Activated CD4-positive, alpha-beta memory T cell treated with anti-CD3 and anti-CD28 coated beads for 36 hours (primary cell): ENCODE measurements at regions not wholly inside any gene's neighbourhood (a gene's known extent, or its start where the extent isn't known, plus 50 kb on each side); places are given as distances from the start of the nearest gene placed in this dataset.

Source experiments
- CTCF ChIA-PET: fragments of 350-600 bp; sonication (Branson Sonifier 250); formaldehyde crosslinking; loops from one replicate; lab custom pipeline; 2021; ENCODE audit warnings: antibody characterized with exemption, inconsistent platforms; lab: Charles Lee
- POLR2A ChIA-PET: fragments of 350-600 bp; sonication (Branson Sonifier 250); formaldehyde crosslinking; loops from one replicate; lab custom pipeline; 2021; ENCODE audit warnings: antibody characterized with exemption; lab: Charles Lee
- DNase-seq: peaks from one replicate; pipeline ENCODE4 v3.0.0-alpha.2; 2020
- H3K27ac Mint-ChIP-seq: one replicate; pipeline ENCODE4 v1.8.0; 2021; ENCODE audit warnings: mixed read lengths
- H3K27me3 Mint-ChIP-seq: one replicate; pipeline ENCODE4 v1.8.0; 2021; ENCODE audit warnings: mixed read lengths
- H3K36me3 Mint-ChIP-seq: one replicate; pipeline ENCODE4 v1.8.0; 2021; ENCODE audit warnings: mixed read lengths
- H3K4me1 Mint-ChIP-seq: one replicate; pipeline ENCODE4 v1.8.0; 2021; ENCODE audit warnings: low read depth, mixed read lengths
- H3K4me3 Mint-ChIP-seq: one replicate; pipeline ENCODE4 v1.8.0; 2021; ENCODE audit warnings: mild to moderate bottlenecking, mixed read lengths
- H3K9me3 Mint-ChIP-seq: one replicate; pipeline ENCODE4 v1.8.0; 2021; ENCODE audit warnings: mixed read lengths
- intact Hi-C: fragments of 100-400 bp; cut with micrococcal nuclease; formaldehyde crosslinking; loops from one replicate; pipeline ENCODE4 v1.15.1; 2023

- Mint-ChIP-seq H3K27ac (no peak overlapping the region), H3K9me3 (peaks cover 6% of the 10 kb centered on the region), H3K4me1 (no peaks in the 10 kb centered on the region), H3K36me3 (no peaks in the 10 kb centered on the region), H3K27me3 (no peaks in the 10 kb centered on the region), H3K4me3 (no peak overlapping the region)
- intact Hi-C loops, result no loop called here
- ChIA-PET POLR2A (no interaction called here), CTCF (no interaction called here)
- no peak for DNase-seq
Observed at GRCh38 chr6:51495610-51496396, 591.6 kb downstream of the PKHD1 start.

- H3K27me3 Mint-ChIP-seq, result no peaks in the 10 kb centered on the region
- CTCF ChIA-PET, result no interaction called here
- no peaks in the 10 kb centered on the region for H3K4me1 Mint-ChIP-seq
- peaks cover 9% of the 10 kb centered on the region for H3K9me3 Mint-ChIP-seq
- H3K27ac Mint-ChIP-seq, result no peak overlapping the region
- intact Hi-C loops, result no loop called here
- no peak overlapping the region for H3K4me3 Mint-ChIP-seq
- POLR2A ChIA-PET, result no interaction called here
- no peaks in the 10 kb centered on the region for H3K36me3 Mint-ChIP-seq
- DNase-seq, result no peak
Observed at GRCh38 chr6:51502996-51503395, 584.4 kb downstream of the PKHD1 start.

DNA sequence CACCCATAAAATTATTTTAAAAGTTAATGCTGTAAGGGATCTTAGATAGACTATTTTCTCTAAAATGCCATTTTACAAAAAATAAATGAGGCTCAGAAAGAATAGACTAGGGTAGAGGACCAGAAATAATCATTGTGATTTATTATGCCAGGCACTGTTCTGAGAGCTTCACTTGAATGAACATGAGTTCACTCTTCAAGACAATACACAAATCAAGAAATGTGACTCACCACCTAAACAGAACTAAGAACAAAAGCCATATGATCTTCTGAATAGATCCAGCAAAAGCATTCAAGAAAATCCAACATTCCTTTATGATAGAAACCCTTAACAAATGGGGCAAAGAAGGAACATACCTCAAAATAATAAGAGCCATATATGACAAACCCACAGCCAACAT is 582.0 kb downstream of the PKHD1 start:
- Mint-ChIP-seq H3K4me1 (no peaks in the 10 kb centered on the region), H3K27me3 (no peaks in the 10 kb centered on the region), H3K9me3 (peaks cover 9% of the 10 kb centered on the region), H3K36me3 (no peaks in the 10 kb centered on the region), H3K27ac (no peak overlapping the region), H3K4me3 (no peak overlapping the region)
- POLR2A ChIA-PET, result no interaction called here
- CTCF ChIA-PET, result no interaction called here
- intact Hi-C loops, result no loop called here
- DNase-seq, result no peak

DNA sequence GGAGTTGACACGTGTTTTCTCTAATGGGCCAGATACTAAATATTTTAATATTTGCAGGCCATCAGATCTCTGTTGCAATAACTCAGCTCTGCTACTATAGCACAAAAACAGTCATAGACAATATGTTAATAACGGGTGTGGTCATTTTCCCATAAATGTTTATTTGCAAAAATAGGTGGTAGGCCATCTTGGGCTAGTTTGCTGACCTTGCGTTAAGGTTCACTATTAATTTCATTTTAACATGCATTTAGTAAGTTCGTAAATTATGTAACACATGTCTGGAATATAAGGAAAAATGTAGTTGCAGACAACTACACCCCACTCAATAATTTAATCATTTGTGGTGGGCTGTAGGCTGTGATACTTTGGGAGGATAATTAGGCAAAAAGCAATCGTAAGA is 577.8 kb downstream of the PKHD1 start:
- CTCF ChIA-PET, result no interaction called here

GRCh38 chr6:51511081-51511480 is 576.3 kb downstream of the PKHD1 start:
- no peaks in the 10 kb centered on the region for H3K4me1 Mint-ChIP-seq
- no peak overlapping the region for H3K4me3 Mint-ChIP-seq
- ChIA-PET POLR2A (no interaction called here), CTCF (no interaction called here)
- H3K27ac Mint-ChIP-seq, result no peak overlapping the region
- DNase-seq, result no peak
- no peaks in the 10 kb centered on the region for H3K36me3 Mint-ChIP-seq
- H3K9me3 Mint-ChIP-seq, result peaks cover 2% of the 10 kb centered on the region
- no peaks in the 10 kb centered on the region for H3K27me3 Mint-ChIP-seq
- intact Hi-C loops, result no loop called here

More for the DNA sequence above, 577.8 kb downstream of the PKHD1 start:
- H3K9me3 Mint-ChIP-seq, result peaks cover 9% of the 10 kb centered on the region
- intact Hi-C loops, result no loop called here
- H3K36me3 Mint-ChIP-seq, result no peaks in the 10 kb centered on the region
- H3K27me3 Mint-ChIP-seq, result no peaks in the 10 kb centered on the region
- no peaks in the 10 kb centered on the region for H3K4me1 Mint-ChIP-seq
- POLR2A ChIA-PET, result no interaction called here
- no peak overlapping the region for H3K4me3 Mint-ChIP-seq
- no peak for DNase-seq
- H3K27ac Mint-ChIP-seq, result no peak overlapping the region

GRCh38 chr6:51513891-51514747 is 573.3 kb downstream of the PKHD1 start:
- POLR2A ChIA-PET, result no interaction called here
- Mint-ChIP-seq H3K4me3 (no peak overlapping the region), H3K4me1 (no peaks in the 10 kb centered on the region), H3K27ac (no peak overlapping the region), H3K27me3 (no peaks in the 10 kb centered on the region), H3K9me3 (peaks cover 8% of the 10 kb centered on the region), H3K36me3 (no peaks in the 10 kb centered on the region)
- DNase-seq, result no peak
- intact Hi-C loops, result no loop called here
- CTCF ChIA-PET, result no interaction called here

- DNase-seq, result no peak
- no peak overlapping the region for H3K27ac Mint-ChIP-seq
- peaks cover 8% of the 10 kb centered on the region for H3K9me3 Mint-ChIP-seq
- H3K4me1 Mint-ChIP-seq, result no peaks in the 10 kb centered on the region
- ChIA-PET POLR2A (no interaction called here), CTCF (no interaction called here)
- no peaks in the 10 kb centered on the region for H3K27me3 Mint-ChIP-seq
- intact Hi-C loops, result no loop called here
- no peaks in the 10 kb centered on the region for H3K36me3 Mint-ChIP-seq
- no peak overlapping the region for H3K4me3 Mint-ChIP-seq
Observed at GRCh38 chr6:51514748-51515402, 572.5 kb downstream of the PKHD1 start.

GRCh38 chr6:51526049-51526448 is 561.4 kb downstream of the PKHD1 start:
- H3K9me3 Mint-ChIP-seq, result no peaks in the 10 kb centered on the region
- POLR2A ChIA-PET, result no interaction called here

DNA sequence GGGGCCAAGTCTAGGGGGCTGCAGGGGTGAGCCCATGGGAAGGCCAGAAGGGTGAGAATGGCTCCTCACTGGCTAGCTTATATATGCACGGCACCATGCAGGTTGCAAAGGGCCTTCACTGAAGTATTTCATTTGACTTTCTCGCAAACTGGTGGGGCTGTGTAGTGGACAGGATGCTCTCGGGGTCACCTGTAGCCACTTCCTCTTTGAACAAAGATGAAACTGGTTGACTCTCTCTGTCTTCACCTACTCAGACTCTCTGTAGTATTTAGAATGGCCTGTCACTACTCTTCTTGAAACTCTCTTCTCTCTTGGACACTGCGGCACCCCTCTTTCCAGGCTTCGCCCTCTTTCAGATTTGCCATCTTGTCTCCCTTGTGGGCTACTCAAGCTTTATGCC is 560.5 kb downstream of the PKHD1 start:
- CTCF ChIA-PET, result no interaction called here
- H3K36me3 Mint-ChIP-seq, result no peaks in the 10 kb centered on the region
- no peak overlapping the region for H3K27ac Mint-ChIP-seq
- no peaks in the 10 kb centered on the region for H3K4me1 Mint-ChIP-seq
- DNase-seq, result no peak
- POLR2A ChIA-PET, result no interaction called here
- no peak overlapping the region for H3K4me3 Mint-ChIP-seq
- H3K27me3 Mint-ChIP-seq, result no peaks in the 10 kb centered on the region
- intact Hi-C loops, result no loop called here
- no peaks in the 10 kb centered on the region for H3K9me3 Mint-ChIP-seq

More at GRCh38 chr6:51526049-51526448, 561.4 kb downstream of the PKHD1 start:
- DNase-seq, result no peak
- H3K27ac Mint-ChIP-seq, result no peak overlapping the region
- CTCF ChIA-PET, result no interaction called here
- H3K4me1 Mint-ChIP-seq, result no peaks in the 10 kb centered on the region
- intact Hi-C loops, result no loop called here
- no peaks in the 10 kb centered on the region for H3K27me3 Mint-ChIP-seq
- H3K4me3 Mint-ChIP-seq, result no peak overlapping the region
- no peaks in the 10 kb centered on the region for H3K36me3 Mint-ChIP-seq

DNA sequence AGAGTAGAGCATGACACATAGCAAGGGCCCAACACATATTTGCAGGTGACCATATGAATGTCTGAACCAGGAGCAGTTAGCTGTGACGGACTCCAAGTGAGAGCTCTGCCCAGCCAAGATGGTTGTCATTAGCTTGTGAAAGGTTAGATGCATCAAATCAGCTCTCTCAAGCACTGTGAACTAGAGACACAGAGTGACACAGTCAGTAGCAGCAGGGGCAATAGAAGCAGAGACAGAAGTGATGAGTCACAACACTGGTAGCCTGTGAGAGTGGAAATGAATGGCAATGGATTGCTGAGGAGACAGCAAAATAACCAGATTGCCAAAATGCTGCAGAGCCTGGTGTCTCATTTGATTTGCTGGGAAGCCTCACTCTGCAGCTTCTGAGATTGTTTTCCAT is 558.9 kb downstream of the PKHD1 start:
- no peak for DNase-seq
- Mint-ChIP-seq H3K4me1 (no peaks in the 10 kb centered on the region), H3K4me3 (no peak overlapping the region), H3K36me3 (no peaks in the 10 kb centered on the region), H3K9me3 (no peaks in the 10 kb centered on the region), H3K27ac (no peak overlapping the region), H3K27me3 (no peaks in the 10 kb centered on the region)
- CTCF ChIA-PET, result no interaction called here
- POLR2A ChIA-PET, result no interaction called here
- intact Hi-C loops, result no loop called here

DNA sequence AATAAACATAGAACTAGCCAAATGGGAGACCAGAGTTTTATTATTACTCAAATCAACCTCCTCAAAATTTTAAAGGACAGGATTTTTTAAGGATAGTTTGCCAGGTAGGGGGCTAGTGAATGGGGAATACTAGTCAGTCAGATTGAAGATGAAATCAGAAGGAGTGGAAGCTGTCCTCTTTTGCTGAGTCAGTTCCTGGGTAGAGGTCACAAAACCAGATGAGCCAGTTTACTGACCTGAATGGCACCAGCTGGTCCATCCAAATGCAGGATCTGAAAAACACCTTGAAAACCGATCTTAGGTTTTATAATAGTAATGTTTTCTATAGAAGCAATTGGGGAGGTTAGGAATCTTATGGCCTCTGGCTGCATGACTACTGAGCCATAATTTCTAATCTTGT is 558.2 kb downstream of the PKHD1 start:
- Mint-ChIP-seq H3K27ac (no peak overlapping the region), H3K4me3 (no peak overlapping the region), H3K4me1 (no peaks in the 10 kb centered on the region), H3K9me3 (no peaks in the 10 kb centered on the region), H3K27me3 (no peaks in the 10 kb centered on the region), H3K36me3 (no peaks in the 10 kb centered on the region)
- CTCF ChIA-PET, result no interaction called here
- POLR2A ChIA-PET, result no interaction called here
- DNase-seq, result no peak
- intact Hi-C loops, result no loop called here

DNA sequence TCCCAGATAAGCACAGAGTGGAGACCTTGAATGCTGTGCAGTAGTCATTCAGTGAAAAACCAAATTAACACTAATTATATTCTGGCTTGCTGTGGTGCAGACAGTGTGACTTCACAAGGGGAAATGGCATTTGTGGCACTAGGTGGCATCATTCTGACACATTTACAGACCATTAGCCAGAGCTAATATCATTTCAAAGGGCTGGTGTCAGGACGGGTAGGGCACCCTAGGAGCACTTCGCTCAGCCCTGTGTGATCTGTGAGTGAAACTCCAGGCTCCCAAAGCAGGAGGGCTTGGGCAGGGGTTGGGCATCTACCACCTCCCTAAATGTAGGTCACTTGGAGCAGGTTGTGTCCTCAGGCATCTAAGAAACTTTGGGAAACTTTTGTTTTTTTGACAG is 555.8 kb downstream of the PKHD1 start:
- ChIA-PET POLR2A (no interaction called here), CTCF (no interaction called here)
- intact Hi-C loops, result no loop called here
- H3K4me1 Mint-ChIP-seq, result no peaks in the 10 kb centered on the region
- no peaks in the 10 kb centered on the region for H3K9me3 Mint-ChIP-seq
- H3K27me3 Mint-ChIP-seq, result no peaks in the 10 kb centered on the region
- H3K4me3 Mint-ChIP-seq, result no peak overlapping the region
- DNase-seq, result no peak
- H3K27ac Mint-ChIP-seq, result no peak overlapping the region
- no peaks in the 10 kb centered on the region for H3K36me3 Mint-ChIP-seq
